Transverse colon (tissue), 4 donors: ENCODE measurements at regions not wholly inside any gene's neighbourhood (a gene's known extent, or its start where the extent isn't known, plus 50 kb on each side); places are given as distances from the start of the nearest gene placed in this dataset.

ENCODE experiments used
- DNase-seq: peaks from one replicate; pipeline ENCODE4 v3.0.0-alpha.2; 2019
- H3K27ac ChIP-seq, 4 donors: fragments of 200-600 bp; sonication (generic); 2 replicates each; pipeline ENCODE4 v1.5.1; 2016 to 2018; ENCODE audit warnings: inconsistent platforms in 4 of 4
- H3K27me3 ChIP-seq: fragments of 200-600 bp; sonication (generic); 2 replicates; pipeline ENCODE4 v1.5.1; 2017; ENCODE audit warnings: inconsistent platforms
- H3K36me3 ChIP-seq, 4 donors: fragments of 200-600 bp; sonication (generic); 2 replicates each; pipeline ENCODE4 v1.5.1; 2017 to 2019; ENCODE audit warnings: inconsistent platforms in 4 of 4
- H3K4me1 ChIP-seq, 4 donors: fragments of 200-600 bp; sonication (generic); 2 replicates each; pipeline ENCODE4 v1.5.1; 2017 to 2020; ENCODE audit warnings: inconsistent platforms in 4 of 4
- H3K4me3 ChIP-seq, 4 donors: fragments of 200-600 bp; sonication (generic); 1 replicate in 1 of 4; 2 replicates in 3 of 4; pipeline versions ENCODE4 v1.5.1 to v1.6.1; 2017 to 2019; ENCODE audit warnings: inconsistent platforms in 4 of 4
- H3K9me3 ChIP-seq, 2 donors: fragments of 200-600 bp; sonication (generic); 2 replicates each; pipeline ENCODE4 v1.5.1; 2017 to 2019; ENCODE audit warnings: inconsistent platforms in 2 of 2
- CTCF ChIP-seq, 5 experiments: fragments of 200-600 bp in 3 of 5; fragments of 450-650 bp in 2 of 5; sonication (generic) in 3 of 5; IDR thresholded peaks; 1 replicate in 2 of 5; 2 replicates in 3 of 5; pipeline ENCODE4 v1.5.1; 2016 to 2017; ENCODE audit warnings: antibody characterized with exemption in 5 of 5, inconsistent platforms in 3 of 5, mild to moderate bottlenecking in 2 of 5, moderate library complexity in 1 of 5
- EP300 ChIP-seq: sonication (generic); formaldehyde crosslinking; IDR thresholded peaks from one replicate; pipeline ENCODE4 v1.6.1; 2017; ENCODE audit warnings: antibody characterized with exemption, low read depth
- POLR2A ChIP-seq: fragments of 450-650 bp; IDR thresholded peaks from one replicate; pipeline ENCODE4 v1.6.1; 2016; ENCODE audit warnings: antibody characterized with exemption, mild to moderate bottlenecking, moderate library complexity
- POLR2AphosphoS5 ChIP-seq, 3 donors: sonication (generic); formaldehyde crosslinking; IDR thresholded peaks; one replicate each; pipeline ENCODE4 v1.6.1; 2016; ENCODE audit warnings: antibody characterized with exemption in 3 of 3
- WGBS, 2 donors: methylation state at CpG; one replicate each; pipeline ENCODE4 v1.1.5; 2018; ENCODE audit warnings: low coverage in 1 of 2; 5-methylcytosine and 5-hydroxymethylcytosine counted together
- in situ Hi-C, 4 donors: fragments of 200-750 bp; cut with MboI; loops; one replicate each; pipeline versions ENCODE4 v1.15.0 to v1.15.1; 2017; ENCODE audit warnings: low sequenced_read_pairs in 3 of 4, low pct_ligation_motif_present in 1 of 4, low pct_unique_long_range_greater_than_20kb in 1 of 4
- intact Hi-C: fragments of 100-400 bp; cut with DNase I; formaldehyde crosslinking; loops from one replicate; pipeline ENCODE4 v1.15.1; 2023; ENCODE audit warnings: low total_unique reads

GRCh38 chr4:3715855-3716630 lies 50.1 kb upstream of the ADRA2C start:
- 68 to 91% methylated on average over 6 to 23 of the region's 23 CpGs for WGBS, 2 donors
- TF ChIP-seq CTCF (IDR thresholded peaks at IDR 0.05) (no peak), POLR2A (no peak), POLR2AphosphoS5 (IDR thresholded peaks at IDR 0.05) (no peak), EP300 (no peak)
- in situ Hi-C loops (no loop called here), intact Hi-C loops (no loop called here)
- DNase-seq, result no peak
- Histone ChIP-seq H3K27ac (no peak overlapping the region), H3K9me3 (peaks cover 0 to 5% of the 10 kb centered on the region in 2 donors), H3K27me3 (peaks cover 16% of the 10 kb centered on the region), H3K4me3 (no peak overlapping the region), H3K4me1 (no peaks in the 10 kb centered on the region), H3K36me3 (no peaks in the 10 kb centered on the region)

GRCh38 chr4:3715061-3715854 lies 50.9 kb upstream of the ADRA2C start:
- Histone ChIP-seq H3K36me3 (no peaks in the 10 kb centered on the region), H3K27me3 (peaks cover 12% of the 10 kb centered on the region), H3K9me3 (peaks cover 0 to 5% of the 10 kb centered on the region in 2 donors), H3K4me3 (no peak overlapping the region), H3K27ac (no peak overlapping the region), H3K4me1 (no peaks in the 10 kb centered on the region)
- in situ Hi-C loops, result no loop called here
- 40 to 69% methylated on average over 6 to 22 of the region's 23 CpGs for WGBS, 2 donors
- TF ChIP-seq EP300 (no peak), CTCF (IDR thresholded peaks at IDR 0.05) (no peak), POLR2AphosphoS5 (IDR thresholded peaks at IDR 0.05) (no peak), POLR2A (no peak)
- intact Hi-C loops, result no loop called here
- no peak for DNase-seq

- no peak for DNase-seq
Observed at GRCh38 chr4:3714642-3715001, 51.6 kb upstream of the ADRA2C start.

More at GRCh38 chr4:3714642-3715001, 51.6 kb upstream of the ADRA2C start:
- no peak overlapping the region for H3K4me3 ChIP-seq
- in situ Hi-C loops, result no loop called here
- TF ChIP-seq POLR2A (no peak), POLR2AphosphoS5 (IDR thresholded peaks at IDR 0.05) (no peak), EP300 (no peak), CTCF (IDR thresholded peaks at IDR 0.05) (no peak)
- intact Hi-C loops, result no loop called here
- H3K4me1 ChIP-seq, result no peaks in the 10 kb centered on the region
- WGBS, 2 donors, result 77 to 80% methylated on average over 1 to 4 of the region's 4 CpGs
- H3K36me3 ChIP-seq, result no peaks in the 10 kb centered on the region
- peaks cover 6% of the 10 kb centered on the region for H3K27me3 ChIP-seq
- H3K27ac ChIP-seq, result no peak overlapping the region
- H3K9me3 ChIP-seq, result peaks cover 0 to 5% of the 10 kb centered on the region in 2 donors
